ENCODE measurements at regions not wholly inside any gene's neighbourhood (a gene's known extent, or its start where the extent isn't known, plus 50 kb on each side); places are given as distances from the start of the nearest gene placed in this dataset.

GRCh38 chr9:2492161-2492560, 129.4 kb upstream of the VLDLR start:
- no peak overlapping the region for H3K4me3 ChIP-seq (replicated peaks; ENCODE audit: low read depth, low read length)
- no peak for TF ChIP-seq CTCF (IDR thresholded peaks at IDR 0.05; ENCODE audit: low read depth, low read length, missing control alignments)
- DNase-seq (ENCODE audit: extremely low read depth, low read depth), result no peak

GRCh38 chr9:2493109-2493508, 128.5 kb upstream of the VLDLR start:
- no peak for DNase-seq (ENCODE audit: extremely low read depth, low read depth)
- H3K4me3 ChIP-seq (replicated peaks; ENCODE audit: low read depth, low read length), result no peak overlapping the region
- no peak for TF ChIP-seq CTCF (IDR thresholded peaks at IDR 0.05; ENCODE audit: low read depth, low read length, missing control alignments)

- DNase-seq (ENCODE audit: extremely low read depth, low read depth), result no peak
- no peak overlapping the region for H3K4me3 ChIP-seq (replicated peaks; ENCODE audit: low read depth, low read length)
- no peak for TF ChIP-seq CTCF (IDR thresholded peaks at IDR 0.05; ENCODE audit: low read depth, low read length, missing control alignments)
These were observed 128.1 kb upstream of the VLDLR start for GRCh38 chr9:2493529-2493928.

GRCh38 chr9:2494562-2494961, 127.0 kb upstream of the VLDLR start:
- TF ChIP-seq CTCF (IDR thresholded peaks at IDR 0.05; ENCODE audit: low read depth, low read length, missing control alignments), result no peak
- DNase-seq (ENCODE audit: extremely low read depth, low read depth), result no peak
- H3K4me3 ChIP-seq (replicated peaks; ENCODE audit: low read depth, low read length), result no peak overlapping the region

GRCh38 chr9:2495221-2496005, 126.2 kb upstream of the VLDLR start:
- no peak for DNase-seq (ENCODE audit: extremely low read depth, low read depth)
- no peak for TF ChIP-seq CTCF (IDR thresholded peaks at IDR 0.05; ENCODE audit: low read depth, low read length, missing control alignments)
- H3K4me3 ChIP-seq (replicated peaks; ENCODE audit: low read depth, low read length), result no peak overlapping the region

GRCh38 chr9:2496169-2496568, 125.4 kb upstream of the VLDLR start:
- TF ChIP-seq CTCF (IDR thresholded peaks at IDR 0.05; ENCODE audit: low read depth, low read length, missing control alignments), result no peak
- DNase-seq (ENCODE audit: extremely low read depth, low read depth), result no peak
- H3K4me3 ChIP-seq (replicated peaks; ENCODE audit: low read depth, low read length), result no peak overlapping the region

GRCh38 chr9:2496934-2497333, 124.7 kb upstream of the VLDLR start:
- no peak for TF ChIP-seq CTCF (IDR thresholded peaks at IDR 0.05; ENCODE audit: low read depth, low read length, missing control alignments)
- H3K4me3 ChIP-seq (replicated peaks; ENCODE audit: low read depth, low read length), result no peak overlapping the region
- DNase-seq (ENCODE audit: extremely low read depth, low read depth), result no peak
